ENCODE measurements at regions not wholly inside any gene's neighbourhood (a gene's known extent, or its start where the extent isn't known, plus 50 kb on each side); places are given as distances from the start of the nearest gene placed in this dataset.

GRCh38 chr4:181677201-181677600, 566.0 kb upstream of the TENM3 start:
- WGBS, 3 donors, result 79 to 85% (median 83%) methylated on average over 3 of the region's 3 CpGs
- no peak overlapping the region for H3K27ac ChIP-seq (ENCODE audit: low read depth, low read length)

GRCh38 chr4:181677621-181678020, 565.6 kb upstream of the TENM3 start:
- no peak overlapping the region for H3K27ac ChIP-seq (ENCODE audit: low read depth, low read length)
- 78 to 83% (median 81%) methylated on average over 6 of the region's 6 CpGs for WGBS, 3 donors

GRCh38 chr4:181679754-181680153, 563.4 kb upstream of the TENM3 start:
- no peak overlapping the region for H3K27ac ChIP-seq (ENCODE audit: low read depth, low read length)
- 67 to 76% (median 74%) methylated on average over 3 of the region's 3 CpGs for whole genome bisulfite sequencing, 3 donors

- H3K27ac ChIP-seq (ENCODE audit: low read depth, low read length), result no peak overlapping the region
- WGBS, 3 donors, result 73 to 84% (median 80%) methylated on average over 3 of the region's 3 CpGs
These were observed 560.7 kb upstream of the TENM3 start for GRCh38 chr4:181682367-181683047.

- H3K27ac ChIP-seq (ENCODE audit: low read depth, low read length), result no peak overlapping the region
- WGBS, 3 donors, result 72 to 91% (median 80%) methylated on average over 2 of the region's 2 CpGs
These were observed 558.9 kb upstream of the TENM3 start for GRCh38 chr4:181684310-181684709.

- WGBS, 3 donors, result 82 to 88% (median 84%) methylated on average over 2 of the region's 2 CpGs
These were observed 557.7 kb upstream of the TENM3 start for GRCh38 chr4:181685461-181685860.

GRCh38 chr4:181685911-181686310, 557.3 kb upstream of the TENM3 start:
- no peak overlapping the region for H3K27ac ChIP-seq (ENCODE audit: low read depth, low read length)
- WGBS, 3 donors, result 74 to 79% (median 76%) methylated on average over 4 of the region's 4 CpGs

More at GRCh38 chr4:181685461-181685860, 557.7 kb upstream of the TENM3 start:
- H3K27ac ChIP-seq (ENCODE audit: low read depth, low read length), result no peak overlapping the region

- WGBS, 3 donors, result 53 to 77% (median 77%) methylated on average over 4 of the region's 4 CpGs
- H3K27ac ChIP-seq (ENCODE audit: low read depth, low read length), result no peak overlapping the region
These were observed 556.1 kb upstream of the TENM3 start for GRCh38 chr4:181687116-181687515.

GRCh38 chr4:181688432-181688831, 554.8 kb upstream of the TENM3 start:
- H3K27ac ChIP-seq (ENCODE audit: low read depth, low read length), result no peak overlapping the region
- 43 to 64% (median 48%) methylated on average over 3 of the region's 3 CpGs for WGBS, 3 donors

GRCh38 chr4:181688872-181689271, 554.3 kb upstream of the TENM3 start:
- no peak overlapping the region for H3K27ac ChIP-seq (ENCODE audit: low read depth, low read length)
- WGBS, 3 donors, result 58 to 67% (median 62%) methylated on average over 5 of the region's 5 CpGs

GRCh38 chr4:181690498-181690897, 552.7 kb upstream of the TENM3 start:
- WGBS, 3 donors, result 43 to 54% (median 51%) methylated on average over 2 of the region's 2 CpGs
- H3K27ac ChIP-seq (ENCODE audit: low read depth, low read length), result no peak overlapping the region

GRCh38 chr4:181692965-181693364, 550.2 kb upstream of the TENM3 start:
- no peak overlapping the region for H3K27ac ChIP-seq (ENCODE audit: low read depth, low read length)
- 76 to 81% (median 77%) methylated on average over 5 of the region's 5 CpGs for WGBS, 3 donors

- WGBS, 3 donors, result 69 to 75% (median 73%) methylated on average over 7 of the region's 7 CpGs
- H3K27ac ChIP-seq (ENCODE audit: low read depth, low read length), result no peak overlapping the region
These were observed 549.7 kb upstream of the TENM3 start for GRCh38 chr4:181693517-181693916.

GRCh38 chr4:181698221-181698620, 545.0 kb upstream of the TENM3 start:
- 65 to 92% (median 84%) methylated on average over 1 of the region's 1 CpG for WGBS, 3 donors
- H3K27ac ChIP-seq (ENCODE audit: low read depth, low read length), result no peak overlapping the region

GRCh38 chr4:181701214-181701613, 542.0 kb upstream of the TENM3 start:
- WGBS, 3 donors, result 38 to 70% (median 66%) methylated on average over 5 of the region's 5 CpGs
- no peak overlapping the region for H3K27ac ChIP-seq (ENCODE audit: low read depth, low read length)

GRCh38 chr4:181701894-181702293, 541.3 kb upstream of the TENM3 start:
- H3K27ac ChIP-seq (ENCODE audit: low read depth, low read length), result no peak overlapping the region
- 78 to 85% (median 83%) methylated on average over 9 of the region's 9 CpGs for WGBS, 3 donors

- WGBS, 3 donors, result 63 to 69% (median 68%) methylated on average over 11 of the region's 11 CpGs
- no peak overlapping the region for H3K27ac ChIP-seq (ENCODE audit: low read depth, low read length)
These were observed 540.2 kb upstream of the TENM3 start for GRCh38 chr4:181702864-181703495.

- 89 to 91% (median 90%) methylated on average over 6 to 7 of the region's 7 CpGs for WGBS, 3 donors
- no peak overlapping the region for H3K27ac ChIP-seq (ENCODE audit: low read depth, low read length)
These were observed 533.1 kb upstream of the TENM3 start for GRCh38 chr4:181710143-181710542.

GRCh38 chr4:181711387-181711786, 531.8 kb upstream of the TENM3 start:
- no peak overlapping the region for H3K27ac ChIP-seq (ENCODE audit: low read depth, low read length)
- WGBS, 3 donors, result 49 to 80% (median 65%) methylated on average over 1 of the region's 1 CpG
